OCI-LY7 (cell line): ENCODE measurements at regions not wholly inside any gene's neighbourhood (a gene's known extent, or its start where the extent isn't known, plus 50 kb on each side); places are given as distances from the start of the nearest gene placed in this dataset.

ENCODE experiments used
- EZH2phosphoT487 ChIP-seq: fragments of 200-600 bp; sonication (generic); IDR thresholded peaks from 2 replicates; pipeline ENCODE4 v1.6.1; 2018; ENCODE audit warnings: low read depth, borderline replicate concordance, mild to moderate bottlenecking, mixed run types, antibody characterized with exemption, low read length, moderate library complexity, mixed read lengths
- TF ChIP-seq, protein P1 (sequence below): fragments of 200-600 bp; sonication (generic); conservative IDR thresholded peaks from 2 replicates; pipeline ENCODE4 v1.5.1; 2014; ENCODE audit warnings: mild to moderate bottlenecking, antibody characterized with exemption, low read length, moderate library complexity, mixed read lengths

DNA sequence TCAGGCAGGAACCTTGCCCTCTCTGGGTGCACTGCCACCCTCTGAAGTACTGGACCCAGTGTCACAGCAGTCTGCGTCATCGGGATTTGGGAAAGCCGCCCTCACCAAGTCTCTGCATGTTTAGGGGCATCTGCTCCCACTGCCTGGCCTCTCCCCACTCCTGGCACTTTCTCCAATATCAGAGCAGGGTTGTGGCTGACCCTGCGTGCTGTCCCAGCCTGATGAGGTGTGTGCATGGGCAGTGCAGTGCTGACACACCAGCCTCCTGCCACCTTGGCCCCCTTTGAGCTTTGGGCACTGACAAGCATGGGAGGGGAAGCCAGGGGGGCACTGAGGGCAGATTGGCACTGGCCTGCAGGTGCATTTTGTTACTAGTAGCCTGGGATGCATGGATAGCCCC lies 652.5 kb downstream of the GABRG1 start:
- TF ChIP-seq, protein P1, sequence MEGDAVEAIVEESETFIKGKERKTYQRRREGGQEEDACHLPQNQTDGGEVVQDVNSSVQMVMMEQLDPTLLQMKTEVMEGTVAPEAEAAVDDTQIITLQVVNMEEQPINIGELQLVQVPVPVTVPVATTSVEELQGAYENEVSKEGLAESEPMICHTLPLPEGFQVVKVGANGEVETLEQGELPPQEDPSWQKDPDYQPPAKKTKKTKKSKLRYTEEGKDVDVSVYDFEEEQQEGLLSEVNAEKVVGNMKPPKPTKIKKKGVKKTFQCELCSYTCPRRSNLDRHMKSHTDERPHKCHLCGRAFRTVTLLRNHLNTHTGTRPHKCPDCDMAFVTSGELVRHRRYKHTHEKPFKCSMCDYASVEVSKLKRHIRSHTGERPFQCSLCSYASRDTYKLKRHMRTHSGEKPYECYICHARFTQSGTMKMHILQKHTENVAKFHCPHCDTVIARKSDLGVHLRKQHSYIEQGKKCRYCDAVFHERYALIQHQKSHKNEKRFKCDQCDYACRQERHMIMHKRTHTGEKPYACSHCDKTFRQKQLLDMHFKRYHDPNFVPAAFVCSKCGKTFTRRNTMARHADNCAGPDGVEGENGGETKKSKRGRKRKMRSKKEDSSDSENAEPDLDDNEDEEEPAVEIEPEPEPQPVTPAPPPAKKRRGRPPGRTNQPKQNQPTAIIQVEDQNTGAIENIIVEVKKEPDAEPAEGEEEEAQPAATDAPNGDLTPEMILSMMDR = no peak
- TF ChIP-seq EZH2phosphoT487 = no peak
